Tibial nerve (tissue), 4 donors: ENCODE measurements at regions not wholly inside any gene's neighbourhood (a gene's known extent, or its start where the extent isn't known, plus 50 kb on each side); places are given as distances from the start of the nearest gene placed in this dataset.
"Not testable (repeated sequence)": the region's sequence is repeated elsewhere in the genome, so short reads cannot be mapped to it uniquely, and the experiment has no call there.

Source experiments
- DNase-seq, 2 donors: peaks; one replicate each; pipeline ENCODE4 v3.0.0-alpha.2; 2019; ENCODE audit warnings: low spot score in 2 of 2
- H3K27ac ChIP-seq, 4 donors: fragments of 200-600 bp; sonication (generic) in 3 of 4; one replicate each; pipeline ENCODE4 v1.5.1; 2017 to 2019; ENCODE audit warnings: mild to moderate bottlenecking in 1 of 4
- H3K27me3 ChIP-seq, 2 donors: fragments of 200-600 bp; sonication (generic) in 1 of 2; one replicate each; pipeline versions ENCODE4 v1.5.1 to v1.6.0; 2017 to 2019
- H3K36me3 ChIP-seq, 3 donors: fragments of 200-600 bp; sonication (generic); one replicate each; pipeline ENCODE4 v1.5.1; 2018 to 2019
- H3K4me1 ChIP-seq, 4 donors: fragments of 200-600 bp; sonication (generic) in 3 of 4; one replicate each; pipeline ENCODE4 v1.5.1; 2017 to 2019
- H3K4me3 ChIP-seq, 4 donors: fragments of 200-600 bp; sonication (generic) in 3 of 4; one replicate each; pipeline ENCODE4 v1.5.1; 2017 to 2019; ENCODE audit warnings: mild to moderate bottlenecking in 1 of 4, moderate library complexity in 1 of 4
- H3K9me3 ChIP-seq, 4 donors: fragments of 200-600 bp; sonication (generic) in 3 of 4; one replicate each; pipeline ENCODE4 v1.5.1; 2017 to 2019
- CTCF ChIP-seq, 5 experiments: fragments of 200-600 bp in 3 of 5; fragments of 450-650 bp in 2 of 5; sonication (generic) in 3 of 5; IDR thresholded peaks; one replicate each; pipeline ENCODE4 v1.5.1; 2016 to 2019; ENCODE audit warnings: antibody characterized with exemption in 5 of 5, mild to moderate bottlenecking in 3 of 5, moderate library complexity in 2 of 5
- EP300 ChIP-seq, 2 donors: sonication (generic); formaldehyde crosslinking; IDR thresholded peaks; one replicate each; pipeline ENCODE4 v1.6.1; 2017; ENCODE audit warnings: antibody characterized with exemption in 2 of 2, mild to moderate bottlenecking in 1 of 2
- POLR2A ChIP-seq, 2 donors: fragments of 450-650 bp; IDR thresholded peaks; one replicate each; pipeline ENCODE4 v1.6.1; 2017; ENCODE audit warnings: antibody characterized with exemption in 2 of 2, mild to moderate bottlenecking in 2 of 2, moderate library complexity in 2 of 2
- WGBS, 2 donors: methylation state at CpG; one replicate each; pipeline ENCODE4 v1.1.5; 2018; 5-methylcytosine and 5-hydroxymethylcytosine counted together

GRCh38 chr1:239091537-239091936 is 294.8 kb upstream of the CHRM3 start:
- H3K4me1 ChIP-seq = no peaks in the 10 kb centered on the region
- H3K36me3 ChIP-seq = no peaks in the 10 kb centered on the region
- no peaks in the 10 kb centered on the region for H3K9me3 ChIP-seq
- DNase-seq = no peak
- no peaks in the 10 kb centered on the region for H3K27me3 ChIP-seq
- TF ChIP-seq CTCF (IDR thresholded peaks at IDR 0.05) (no peak), POLR2A (IDR thresholded peaks at IDR 0.05) (no peak), EP300 (IDR thresholded peaks at IDR 0.05) (no peak)
- no peak overlapping the region for H3K27ac ChIP-seq
- H3K4me3 ChIP-seq = no peak overlapping the region
- WGBS, 2 donors = 46 to 62% methylated on average over 3 of the region's 3 CpGs

- Histone ChIP-seq H3K4me1 (no peaks in the 10 kb centered on the region), H3K36me3 (no peaks in the 10 kb centered on the region), H3K9me3 (peaks cover 0 to 6% (median 0%) of the 10 kb centered on the region in 4 donors), H3K27me3 (no peaks in the 10 kb centered on the region), H3K4me3 (no peak overlapping the region), H3K27ac (no peak overlapping the region)
- DNase-seq = no peak
- WGBS, 2 donors = 89 to 93% methylated on average over 2 of the region's 2 CpGs
- no peak for TF ChIP-seq CTCF (IDR thresholded peaks at IDR 0.05)
- no peak for TF ChIP-seq EP300 (IDR thresholded peaks at IDR 0.05)
- no peak for TF ChIP-seq POLR2A (IDR thresholded peaks at IDR 0.05)
Observed at GRCh38 chr1:239084459-239085080, 301.8 kb upstream of the CHRM3 start.

- WGBS, 2 donors = 85 to 90% methylated on average over 3 of the region's 3 CpGs
- DNase-seq, H3K27ac ChIP-seq, H3K27me3 ChIP-seq, H3K36me3 ChIP-seq, H3K4me3 ChIP-seq, H3K9me3 ChIP-seq, H3K4me1 ChIP-seq: not testable (repeated sequence)
Observed at GRCh38 chr1:239081947-239082346, 304.4 kb upstream of the CHRM3 start.

- TF ChIP-seq CTCF (IDR thresholded peaks at IDR 0.05) (no peak), EP300 (IDR thresholded peaks at IDR 0.05) (no peak), POLR2A (IDR thresholded peaks at IDR 0.05) (no peak)
- H3K4me1 ChIP-seq = no peaks in the 10 kb centered on the region
- H3K4me3 ChIP-seq = no peak overlapping the region
- no peaks in the 10 kb centered on the region for H3K27me3 ChIP-seq
- no peak overlapping the region for H3K27ac ChIP-seq
- H3K36me3 ChIP-seq = no peaks in the 10 kb centered on the region
- DNase-seq = no peak
- H3K9me3 ChIP-seq = no peaks in the 10 kb centered on the region
Observed at GRCh38 chr1:239067480-239067879, 318.9 kb upstream of the CHRM3 start.

GRCh38 chr1:239067058-239067457 is 319.3 kb upstream of the CHRM3 start:
- Histone ChIP-seq H3K27ac (no peak overlapping the region), H3K27me3 (no peaks in the 10 kb centered on the region), H3K4me3 (no peak overlapping the region), H3K9me3 (no peaks in the 10 kb centered on the region), H3K36me3 (no peaks in the 10 kb centered on the region), H3K4me1 (no peaks in the 10 kb centered on the region)
- WGBS, 2 donors = 69 to 79% methylated on average over 1 of the region's 1 CpG
- TF ChIP-seq CTCF (IDR thresholded peaks at IDR 0.05) = no peak
- TF ChIP-seq POLR2A (IDR thresholded peaks at IDR 0.05) = no peak
- no peak for TF ChIP-seq EP300 (IDR thresholded peaks at IDR 0.05)
- no peak for DNase-seq

GRCh38 chr1:239061770-239062169 is 324.6 kb upstream of the CHRM3 start:
- no peak for DNase-seq
- H3K27me3 ChIP-seq = no peaks in the 10 kb centered on the region
- TF ChIP-seq EP300 (IDR thresholded peaks at IDR 0.05) = no peak
- TF ChIP-seq POLR2A (IDR thresholded peaks at IDR 0.05) = no peak
- TF ChIP-seq CTCF (IDR thresholded peaks at IDR 0.05) = no peak
- 63% methylated on average over 7 of the region's 7 CpGs for WGBS, 2 donors
- no peaks in the 10 kb centered on the region for H3K4me1 ChIP-seq
- no peaks in the 10 kb centered on the region for H3K36me3 ChIP-seq
- H3K4me3 ChIP-seq = no peak overlapping the region
- no peaks in the 10 kb centered on the region for H3K9me3 ChIP-seq
- no peak overlapping the region for H3K27ac ChIP-seq
